Sigmoid colon (tissue), 6 donors: ENCODE measurements at regions not wholly inside any gene's neighbourhood (a gene's known extent, or its start where the extent isn't known, plus 50 kb on each side); places are given as distances from the start of the nearest gene placed in this dataset.

Source experiments
- DNase-seq: peaks from one replicate; pipeline ENCODE4 v3.0.0-alpha.2; 2019
- H3K27ac ChIP-seq, 4 donors: fragments of 200-600 bp; sonication (generic); one replicate each; pipeline ENCODE4 v1.5.1; 2016 to 2019; ENCODE audit warnings: mild to moderate bottlenecking in 1 of 4
- H3K27me3 ChIP-seq, 3 donors: fragments of 200-600 bp; sonication (generic); one replicate each; pipeline ENCODE4 v1.5.1; 2019; ENCODE audit warnings: mild to moderate bottlenecking in 1 of 3
- H3K36me3 ChIP-seq, 4 donors: fragments of 200-600 bp; sonication (generic); one replicate each; pipeline ENCODE4 v1.5.1; 2016 to 2019
- H3K4me1 ChIP-seq, 4 donors: fragments of 200-600 bp; sonication (generic); one replicate each; pipeline ENCODE4 v1.5.1; 2017 to 2019
- H3K4me3 ChIP-seq, 4 donors: fragments of 200-600 bp; sonication (generic); one replicate each; pipeline ENCODE4 v1.5.1; 2017 to 2019; ENCODE audit warnings: mild to moderate bottlenecking in 2 of 4, moderate library complexity in 1 of 4
- H3K9me3 ChIP-seq, 4 donors: fragments of 200-600 bp in 3 of 4; sonication (generic) in 3 of 4; one replicate each; pipeline versions ENCODE4 v1.5.1 to v1.6.1; 2013 to 2019
- CTCF ChIP-seq, 4 experiments: fragments of 450-650 bp in 3 of 4; fragments of 200-600 bp in 1 of 4; IDR thresholded peaks; one replicate each; pipeline ENCODE4 v1.5.1; 2016 to 2019; ENCODE audit warnings: antibody characterized with exemption in 4 of 4, mild to moderate bottlenecking in 3 of 4, moderate library complexity in 2 of 4
- EP300 ChIP-seq, 4 donors: sonication (generic); formaldehyde crosslinking; IDR thresholded peaks; one replicate each; pipeline ENCODE4 v1.6.1; 2017; ENCODE audit warnings: antibody characterized with exemption in 4 of 4
- POLR2A ChIP-seq, 2 donors: fragments of 450-650 bp; IDR thresholded peaks; one replicate each; pipeline ENCODE4 v1.6.1; 2016; ENCODE audit warnings: antibody characterized with exemption in 2 of 2, mild to moderate bottlenecking in 2 of 2, moderate library complexity in 2 of 2
- POLR2AphosphoS5 ChIP-seq, 4 donors: sonication (generic); formaldehyde crosslinking; IDR thresholded peaks; one replicate each; pipeline ENCODE4 v1.6.1; 2017; ENCODE audit warnings: antibody characterized with exemption in 4 of 4
- WGBS, 2 donors: extraction: QIAGEN DNeasy Blood & Tissue Kit; methylation state at CpG; one replicate each; pipeline ENCODE4 v1.1.7; 2013; 5-methylcytosine and 5-hydroxymethylcytosine counted together
- intact Hi-C: fragments of 100-400 bp; cut with DNase I; formaldehyde crosslinking; loops from one replicate; pipeline ENCODE4 v1.15.1; 2023
- donor health status: healthy with polysubstance abuse.
- donor health status: healthy.

- no peak for TF ChIP-seq CTCF (IDR thresholded peaks at IDR 0.05)
- no peak for TF ChIP-seq EP300 (IDR thresholded peaks at IDR 0.05)
- TF ChIP-seq POLR2A (IDR thresholded peaks at IDR 0.05), result no peak
- TF ChIP-seq POLR2AphosphoS5 (IDR thresholded peaks at IDR 0.05), result no peak
- no peaks in the 10 kb centered on the region for H3K36me3 ChIP-seq
- intact Hi-C loops, result no loop called here
- peaks cover 0 to 6% (median 0%) of the 10 kb centered on the region in 3 donors for H3K27me3 ChIP-seq
- 97% methylated on average over 1 of the region's 1 CpG for WGBS, 2 donors
- H3K4me1 ChIP-seq, result no peaks in the 10 kb centered on the region
- no peaks in the 10 kb centered on the region for H3K9me3 ChIP-seq
- no peak overlapping the region for H3K4me3 ChIP-seq
- no peak overlapping the region for H3K27ac ChIP-seq
- no peak for DNase-seq
Measured at GRCh38 chr2:72014831-72015230, 132.8 kb downstream of the CYP26B1 start.

DNA sequence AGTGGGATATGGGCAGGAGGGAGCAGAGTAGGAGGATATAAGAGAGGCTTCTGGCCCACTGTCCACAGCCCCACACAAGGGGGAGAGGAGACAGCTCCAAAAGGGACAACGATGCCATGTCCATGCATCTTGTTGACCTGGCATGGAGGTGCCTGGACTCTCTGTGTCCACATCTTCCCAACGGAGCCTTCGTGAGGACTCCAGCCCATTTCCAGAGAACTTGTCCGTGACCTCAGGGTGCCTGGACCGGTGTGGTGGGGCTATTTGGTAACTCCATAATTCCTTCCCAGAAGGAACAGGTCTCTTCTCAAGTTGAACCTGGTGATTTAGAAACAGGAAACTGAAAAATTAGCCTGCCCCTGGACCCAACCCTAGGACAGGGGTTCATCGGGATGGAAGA is 133.9 kb downstream of the CYP26B1 start:
- Histone ChIP-seq H3K27ac (no peak overlapping the region), H3K4me1 (no peaks in the 10 kb centered on the region), H3K27me3 (peaks cover 0 to 6% (median 0%) of the 10 kb centered on the region in 3 donors), H3K4me3 (no peak overlapping the region), H3K36me3 (no peaks in the 10 kb centered on the region), H3K9me3 (no peaks in the 10 kb centered on the region)
- no peak for DNase-seq
- WGBS, 2 donors, result 91 to 96% methylated on average over 6 of the region's 6 CpGs
- TF ChIP-seq CTCF (IDR thresholded peaks at IDR 0.05) (no peak), POLR2A (IDR thresholded peaks at IDR 0.05) (no peak), EP300 (IDR thresholded peaks at IDR 0.05) (no peak), POLR2AphosphoS5 (IDR thresholded peaks at IDR 0.05) (no peak)
- intact Hi-C loops, result no loop called here

GRCh38 chr2:72012886-72013574 is 134.6 kb downstream of the CYP26B1 start:
- H3K4me3 ChIP-seq, result no peak overlapping the region
- H3K4me1 ChIP-seq, result no peaks in the 10 kb centered on the region
- intact Hi-C loops, result no loop called here
- H3K27ac ChIP-seq, result no peak overlapping the region
- 81 to 87% methylated on average over 9 of the region's 9 CpGs for WGBS, 2 donors
- no peak for DNase-seq
- H3K27me3 ChIP-seq, result peaks cover 0 to 6% (median 0%) of the 10 kb centered on the region in 3 donors
- H3K36me3 ChIP-seq, result no peaks in the 10 kb centered on the region
- TF ChIP-seq CTCF (IDR thresholded peaks at IDR 0.05) (no peak), POLR2AphosphoS5 (IDR thresholded peaks at IDR 0.05) (no peak), EP300 (IDR thresholded peaks at IDR 0.05) (no peak), POLR2A (IDR thresholded peaks at IDR 0.05) (no peak)
- no peaks in the 10 kb centered on the region for H3K9me3 ChIP-seq

- no peak for DNase-seq
- intact Hi-C loops, result no loop called here
- no peak overlapping the region for H3K4me3 ChIP-seq
- H3K27ac ChIP-seq, result no peak overlapping the region
- no peaks in the 10 kb centered on the region for H3K4me1 ChIP-seq
- H3K36me3 ChIP-seq, result no peaks in the 10 kb centered on the region
- WGBS, 2 donors, result 84 to 86% methylated on average over 6 of the region's 6 CpGs
- no peaks in the 10 kb centered on the region for H3K9me3 ChIP-seq
- peaks cover 0 to 6% (median 0%) of the 10 kb centered on the region in 3 donors for H3K27me3 ChIP-seq
- TF ChIP-seq EP300 (IDR thresholded peaks at IDR 0.05) (no peak), POLR2AphosphoS5 (IDR thresholded peaks at IDR 0.05) (no peak), CTCF (IDR thresholded peaks at IDR 0.05) (no peak), POLR2A (IDR thresholded peaks at IDR 0.05) (no peak)
Measured at GRCh38 chr2:72011791-72012190, 135.9 kb downstream of the CYP26B1 start.

- TF ChIP-seq POLR2AphosphoS5 (IDR thresholded peaks at IDR 0.05) (no peak), CTCF (IDR thresholded peaks at IDR 0.05) (no peak), EP300 (IDR thresholded peaks at IDR 0.05) (no peak), POLR2A (IDR thresholded peaks at IDR 0.05) (no peak)
- no peaks in the 10 kb centered on the region for H3K9me3 ChIP-seq
- H3K4me3 ChIP-seq, result no peak overlapping the region
- H3K27me3 ChIP-seq, result peaks cover 0 to 6% (median 0%) of the 10 kb centered on the region in 3 donors
- no peak for DNase-seq
- WGBS, 2 donors, result 82 to 91% methylated on average over 3 of the region's 3 CpGs
- intact Hi-C loops, result no loop called here
- no peaks in the 10 kb centered on the region for H3K36me3 ChIP-seq
- no peaks in the 10 kb centered on the region for H3K4me1 ChIP-seq
- H3K27ac ChIP-seq, result no peak overlapping the region
Measured at GRCh38 chr2:72011370-72011689, 136.3 kb downstream of the CYP26B1 start.
